HG03060 (cell line): ENCODE measurements at regions not wholly inside any gene's neighbourhood (a gene's known extent, or its start where the extent isn't known, plus 50 kb on each side); places are given as distances from the start of the nearest gene placed in this dataset.
"Not testable (repeated sequence)": the region's sequence is repeated elsewhere in the genome, so short reads cannot be mapped to it uniquely, and the experiment has no call there.

Experiments used
- ATAC-seq: cut with Tn5 transposase; IDR thresholded peaks from one replicate; pipeline ENCODE4 v1.9.1; 2021; ENCODE audit warnings: low read depth, moderate number of reproducible peaks; ENCODE audit not compliant: unreplicated experiment

DNA sequence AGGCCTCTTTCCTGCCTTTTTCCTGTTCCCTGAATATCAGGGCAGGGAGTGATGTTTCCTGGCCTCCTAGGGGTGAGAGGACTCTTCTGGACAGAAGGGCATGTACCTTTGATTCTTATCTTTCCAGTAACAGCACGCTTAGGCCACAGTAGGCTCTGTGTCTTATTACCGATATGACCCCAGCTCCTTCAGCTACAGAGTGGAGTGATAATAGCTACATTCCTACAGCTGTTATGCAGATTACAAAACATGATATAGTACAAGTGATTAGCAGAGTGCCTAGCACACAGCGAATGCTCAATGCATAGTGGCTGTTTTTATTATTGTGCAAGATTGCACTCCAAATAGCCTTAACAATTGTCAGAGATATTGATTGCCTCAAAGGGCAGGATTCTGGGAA, 574.2 kb downstream of the CCSER2 start:
- ATAC-seq: no peak

GRCh38 chr10:84903320-84903719, 574.9 kb downstream of the CCSER2 start:
- ATAC-seq: no peak

DNA sequence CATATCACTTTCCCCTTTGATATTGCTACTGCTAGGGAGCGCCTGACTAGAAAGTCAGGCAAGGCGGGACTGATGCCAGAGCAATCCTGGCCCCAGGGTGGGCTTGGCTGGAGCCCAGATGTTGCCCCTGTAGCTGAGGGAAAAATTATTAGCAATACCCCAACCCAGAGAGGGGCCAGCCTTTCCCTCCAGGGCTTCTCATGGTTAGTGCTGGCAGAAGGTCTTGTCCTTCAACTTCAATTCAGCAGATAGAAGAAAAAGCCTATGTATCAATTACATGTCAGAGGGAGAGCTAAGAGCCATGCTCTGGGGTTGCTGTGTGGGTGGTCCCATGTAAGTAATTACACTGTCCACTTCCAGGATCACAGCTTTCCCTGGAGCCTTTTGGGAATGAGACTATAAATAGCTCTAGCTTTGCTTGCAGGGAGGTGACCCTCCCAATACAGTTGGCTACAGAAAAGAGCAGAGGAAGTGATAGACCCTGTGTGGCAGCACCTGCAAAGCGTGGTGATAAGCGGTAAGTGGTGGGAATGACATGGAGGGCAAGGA, 579.1 kb downstream of the CCSER2 start:
- no peak for ATAC-seq

GRCh38 chr10:84908491-84908890, 580.1 kb downstream of the CCSER2 start:
- no peak for ATAC-seq

- ATAC-seq: no peak
Measured at GRCh38 chr10:84921701-84922100, 593.3 kb downstream of the CCSER2 start.

GRCh38 chr10:84924131-84924530, 595.7 kb downstream of the CCSER2 start:
- ATAC-seq: no peak

- no peak for ATAC-seq
Measured at GRCh38 chr10:84925495-84925894, 597.1 kb downstream of the CCSER2 start.

- ATAC-seq: no peak
Measured at GRCh38 chr10:84933402-84933801, 605.0 kb downstream of the CCSER2 start.

- no peak for ATAC-seq
Measured at GRCh38 chr10:84935772-84936171, 607.4 kb downstream of the CCSER2 start.

DNA sequence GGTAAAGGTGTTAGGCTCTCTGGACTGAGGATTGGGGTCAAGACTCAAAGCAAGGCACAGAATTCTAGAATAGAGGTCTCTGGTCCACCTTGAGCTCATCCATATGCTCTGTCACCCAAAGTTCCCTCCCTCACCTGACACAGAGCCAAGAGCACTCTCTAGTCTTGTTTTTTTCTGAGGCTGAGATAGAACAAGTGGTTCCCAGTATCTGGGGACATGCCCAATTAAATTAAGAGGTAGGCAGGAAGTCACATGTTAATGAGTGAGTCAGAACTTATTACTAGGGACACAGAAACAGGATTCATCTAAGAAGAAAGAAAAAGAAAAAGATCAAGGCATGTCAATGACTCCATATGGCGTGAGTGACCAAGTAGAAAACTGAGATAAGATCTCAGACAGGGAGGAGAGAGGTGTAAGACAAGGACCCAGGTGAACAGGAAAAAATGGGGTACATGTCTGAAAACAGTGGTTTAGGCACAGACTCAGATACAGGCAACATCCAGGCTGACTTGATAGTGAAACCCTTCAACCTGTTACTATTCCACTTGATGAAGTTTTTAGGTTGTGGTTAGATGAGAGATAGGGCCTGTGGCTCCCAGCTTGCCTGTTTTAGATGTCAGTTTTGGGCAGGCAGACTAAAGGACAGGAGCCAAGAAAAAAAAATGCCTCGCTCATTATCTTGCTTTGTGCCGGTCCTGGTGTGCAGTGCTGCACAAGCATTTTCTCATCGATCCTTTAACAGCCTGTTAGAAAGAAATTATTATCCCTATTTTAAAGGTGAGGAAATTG, 609.9 kb downstream of the CCSER2 start:
- ATAC-seq: no peak

DNA sequence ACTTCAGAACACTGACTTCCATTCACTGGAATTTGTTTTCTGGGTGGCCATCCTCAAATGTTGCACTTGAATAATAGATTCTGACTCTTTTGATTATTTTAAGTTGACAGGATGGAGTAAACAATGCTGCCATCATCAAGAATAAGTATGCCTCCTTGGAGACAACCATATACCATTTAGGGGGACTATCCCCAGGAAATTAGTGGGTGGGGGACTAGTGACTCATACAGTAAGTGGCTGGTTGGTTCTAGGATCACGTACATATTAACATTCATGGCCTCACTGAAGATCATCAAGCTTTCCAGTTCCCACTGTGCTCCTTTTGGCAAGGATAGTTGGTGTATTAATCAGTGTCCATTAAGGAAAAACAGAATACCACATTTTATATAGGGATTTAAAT, 615.2 kb downstream of the CCSER2 start:
- ATAC-seq: no peak

DNA sequence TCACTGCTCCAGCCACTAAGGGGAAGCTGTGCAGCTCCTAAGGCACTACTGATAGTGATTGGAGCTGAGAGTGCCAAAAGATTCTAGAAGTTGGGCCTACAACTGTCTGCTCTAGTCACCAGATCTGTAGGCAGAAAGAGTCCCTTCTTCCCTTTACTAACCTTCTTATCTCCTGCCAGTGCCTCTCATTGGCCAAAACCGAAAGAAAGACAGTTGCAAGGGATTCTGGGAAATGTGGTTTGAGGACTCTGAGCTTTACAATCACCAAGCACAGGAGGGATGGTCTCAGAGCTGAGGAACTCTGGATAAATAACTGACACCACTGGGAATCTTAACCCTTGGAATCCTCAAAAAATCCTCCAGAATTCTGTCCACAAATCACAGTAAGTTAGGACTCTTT, 615.8 kb downstream of the CCSER2 start:
- ATAC-seq: no peak

DNA sequence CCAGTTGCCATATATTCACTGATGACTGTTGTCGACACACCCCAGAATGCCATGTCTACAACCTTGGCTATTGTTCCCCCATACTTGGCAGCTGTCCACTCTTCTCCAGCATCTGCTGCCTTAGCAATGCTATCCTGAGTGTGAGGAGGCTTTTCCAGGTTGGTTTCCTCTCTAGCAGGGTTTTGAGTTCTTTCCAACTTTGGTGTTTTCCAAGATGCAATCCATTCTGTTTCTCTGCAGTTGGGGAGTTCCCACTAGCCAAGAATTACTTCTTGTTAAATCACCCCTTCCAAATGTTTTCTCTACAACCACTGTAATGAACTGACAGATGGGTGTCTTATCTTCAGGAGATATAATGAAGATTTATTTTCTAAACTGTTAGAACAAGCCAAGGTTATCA, 617.4 kb downstream of the CCSER2 start:
- ATAC-seq: no peak

DNA sequence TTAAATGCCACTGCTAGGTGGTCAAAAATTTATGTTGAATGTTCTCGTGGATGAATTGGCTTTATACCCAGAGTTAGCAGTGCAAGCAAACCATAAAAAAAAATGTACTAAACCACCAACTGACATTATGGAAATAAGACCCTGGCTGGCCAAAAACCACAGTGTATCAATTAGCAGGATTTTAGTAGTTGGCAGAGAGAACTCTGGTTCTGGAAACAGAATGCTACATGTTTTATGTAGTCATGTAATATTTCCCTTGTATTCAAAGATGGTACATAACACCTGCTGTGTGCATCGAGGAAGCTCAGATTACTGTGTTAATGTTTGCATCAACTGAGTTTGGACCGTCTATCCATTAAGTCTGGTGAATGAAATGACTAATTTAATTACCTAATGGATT, 618.5 kb downstream of the CCSER2 start:
- no peak for ATAC-seq

DNA sequence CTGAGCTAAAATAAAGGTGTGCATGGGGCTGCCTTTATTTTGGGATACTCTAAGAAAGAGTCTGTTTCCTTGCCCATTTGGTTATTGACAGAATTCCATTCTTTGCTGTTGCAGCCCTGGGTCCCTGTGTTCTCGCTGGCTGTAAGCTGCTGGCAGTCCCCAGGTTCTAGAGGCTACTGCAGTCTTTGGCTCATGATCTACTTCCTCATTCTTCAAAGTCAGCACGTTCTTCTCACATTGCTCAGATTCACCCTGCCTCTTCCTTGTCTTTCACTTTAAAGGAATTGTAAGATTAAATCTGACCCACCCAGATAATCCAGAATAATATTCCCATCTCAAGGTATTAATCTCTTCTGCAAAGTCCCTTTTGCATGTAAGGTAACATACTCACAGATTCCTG, 620.3 kb downstream of the CCSER2 start:
- no peak for ATAC-seq

- ATAC-seq: no peak
Measured at GRCh38 chr10:84951616-84952015, 623.2 kb downstream of the CCSER2 start.

GRCh38 chr10:84957427-84957826, 629.0 kb downstream of the CCSER2 start:
- ATAC-seq: no peak

DNA sequence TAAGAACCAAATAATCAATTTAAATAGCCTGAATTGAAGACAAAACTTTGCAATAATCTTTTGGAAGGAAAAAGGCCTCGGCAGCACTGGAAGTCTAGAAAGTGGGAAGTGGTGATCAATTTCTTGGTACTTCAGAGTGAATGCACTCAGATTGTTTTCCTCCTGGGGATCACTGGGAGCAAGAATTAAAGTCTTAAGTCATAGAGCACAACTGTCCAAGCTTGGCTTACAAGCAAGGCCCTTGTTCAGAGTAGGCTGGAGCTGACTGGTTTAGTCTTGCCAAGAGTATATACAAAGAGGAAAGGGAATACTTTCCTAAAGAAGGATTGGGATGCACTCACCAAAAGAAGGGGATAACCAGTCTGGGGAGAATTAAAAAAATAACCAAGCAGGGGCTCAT, 637.1 kb downstream of the CCSER2 start:
- ATAC-seq: no peak

DNA sequence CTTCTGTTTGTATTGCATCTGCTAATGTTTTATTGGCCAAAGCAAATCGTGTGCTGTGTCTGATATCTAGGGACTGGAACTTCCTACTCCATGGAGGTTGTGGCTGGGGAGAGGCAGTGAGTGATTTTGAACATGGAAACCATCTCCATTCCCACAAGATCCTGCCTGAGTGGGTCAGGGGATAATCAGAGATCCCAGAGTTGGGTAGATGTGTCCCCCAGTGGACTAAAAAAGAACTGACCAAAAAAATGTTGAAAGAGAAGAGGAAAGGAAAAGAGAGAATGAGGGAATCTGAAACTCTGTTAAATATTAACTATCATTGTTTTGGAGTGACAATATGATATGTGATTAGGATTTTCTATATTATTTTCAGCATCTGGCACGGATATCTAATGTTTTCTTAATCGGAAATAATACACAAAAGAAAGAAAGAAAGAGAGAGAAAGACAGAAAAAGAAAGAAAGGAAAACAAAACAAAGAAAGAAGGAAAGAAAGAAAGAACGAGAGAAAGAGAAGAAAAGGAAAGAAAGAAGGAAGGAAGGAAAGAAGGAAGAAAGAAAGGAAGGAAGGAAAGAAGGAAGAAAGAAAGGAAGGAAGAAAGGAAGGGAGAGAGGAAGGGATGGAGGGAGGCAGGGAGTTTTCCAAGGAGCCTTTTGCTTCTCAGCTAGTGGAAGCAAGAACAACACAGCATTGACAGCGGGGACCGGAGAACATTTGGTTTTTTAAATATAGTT, 638.5 kb downstream of the CCSER2 start:
- no peak for ATAC-seq

GRCh38 chr10:84969297-84969696, 640.9 kb downstream of the CCSER2 start:
- ATAC-seq: not testable (repeated sequence)

- ATAC-seq: no peak
Measured at GRCh38 chr10:84987039-84987438, 658.6 kb downstream of the CCSER2 start.

DNA sequence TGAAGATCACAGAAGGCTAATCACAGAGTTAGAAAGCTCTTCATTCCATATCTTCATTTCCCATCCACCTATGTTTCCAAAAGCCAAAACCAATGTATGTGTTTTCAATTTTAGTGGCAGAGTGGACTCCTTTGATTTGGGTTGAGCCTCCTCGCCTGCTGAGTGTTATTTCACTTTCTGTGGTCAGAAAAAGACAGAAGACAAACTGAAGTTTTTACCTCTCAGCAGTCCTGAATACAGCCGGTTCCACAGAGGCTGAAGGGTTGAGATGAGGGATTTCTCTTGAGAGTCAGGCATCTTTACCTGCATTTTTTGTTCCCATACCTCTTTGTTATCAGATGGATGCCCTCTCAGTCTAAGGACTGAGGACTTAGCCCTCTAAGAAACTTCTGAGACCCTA, 659.6 kb downstream of the CCSER2 start:
- ATAC-seq: no peak
